AG04450 (cell line): ENCODE measurements at regions not wholly inside any gene's neighbourhood (a gene's known extent, or its start where the extent isn't known, plus 50 kb on each side); places are given as distances from the start of the nearest gene placed in this dataset.
"Not testable (repeated sequence)": the region's sequence is repeated elsewhere in the genome, so short reads cannot be mapped to it uniquely, and the experiment has no call there.

Source experiments
- CTCF ChIA-PET: fragments of 300-600, 350-600 bp; formaldehyde crosslinking; extraction: SDS; loops from one replicate; lab custom pipeline; 2022; ENCODE audit warnings: antibody characterized with exemption, inconsistent platforms; lab: Charles Lee
- POLR2A ChIA-PET: fragments of 350-600 bp; formaldehyde crosslinking; extraction: SDS; loops from one replicate; lab custom pipeline; 2021; ENCODE audit warnings: antibody characterized with exemption, inconsistent platforms; lab: Yijun Ruan, JAX
- DNase-seq: peaks from one replicate; pipeline ENCODE4 v3.0.0-alpha.2; 2011; ENCODE audit warnings: low read depth, low spot score
- H3K27ac ChIP-seq: one replicate; pipeline ENCODE4 v1.5.1; 2012; ENCODE audit warnings: low read depth, low read length, control low read depth
- H3K27me3 ChIP-seq: one replicate; pipeline ENCODE4 v1.6.0; 2012; ENCODE audit warnings: low read length; ENCODE audit not compliant: control insufficient read depth, insufficient read depth
- H3K4me3 ChIP-seq: 2 replicates; pipeline ENCODE4 v1.5.1; 2011; ENCODE audit warnings: mild to moderate bottlenecking, low read depth, low read length, control low read depth
- H3K9me3 ChIP-seq: 2 replicates; pipeline ENCODE4 v1.5.1; 2012; ENCODE audit warnings: low read length; ENCODE audit not compliant: control insufficient read depth, insufficient read depth

DNA sequence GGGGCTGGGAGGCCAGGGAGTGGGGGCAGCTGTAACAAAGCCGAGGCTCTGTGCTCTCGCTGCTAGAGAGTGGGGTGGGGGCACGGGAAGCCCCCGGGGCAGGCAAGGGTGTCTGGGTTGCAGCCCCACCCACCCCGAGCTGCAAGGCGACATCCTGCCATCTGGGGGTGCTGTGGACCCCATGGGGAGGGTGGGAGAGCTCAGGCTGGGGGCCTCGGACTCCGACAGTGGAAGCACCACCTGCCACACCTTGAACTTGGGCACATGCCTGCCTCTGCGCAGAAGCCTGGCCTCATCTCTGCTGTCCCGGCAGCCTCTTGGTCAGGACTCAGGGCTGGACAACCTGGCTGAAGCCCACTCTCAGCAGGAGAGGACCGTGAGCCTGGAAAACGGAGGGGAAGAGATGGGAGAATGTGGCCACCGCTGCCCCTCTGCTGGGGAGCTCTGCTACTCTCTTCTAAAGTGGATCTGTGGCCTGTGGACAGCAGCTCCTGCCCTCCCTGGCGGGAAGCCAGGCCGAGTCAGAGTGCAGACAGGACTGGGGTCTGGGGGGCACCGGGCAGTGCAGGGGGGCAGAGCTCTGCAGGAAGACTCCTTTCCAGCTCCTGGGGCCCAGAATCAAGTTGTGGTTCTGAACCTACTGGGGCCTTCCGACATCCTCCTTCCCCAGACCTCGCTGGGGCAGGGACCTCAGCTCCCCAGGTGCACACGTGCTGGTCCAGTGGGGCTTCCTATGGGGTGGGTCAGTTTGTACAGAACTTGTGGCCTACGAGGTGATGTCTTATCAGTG lies 207.2 kb downstream of the BANP start:
- DNase-seq, POLR2A ChIA-PET, H3K27me3 ChIP-seq, H3K9me3 ChIP-seq, CTCF ChIA-PET, H3K27ac ChIP-seq, H3K4me3 ChIP-seq: not testable (repeated sequence)

DNA sequence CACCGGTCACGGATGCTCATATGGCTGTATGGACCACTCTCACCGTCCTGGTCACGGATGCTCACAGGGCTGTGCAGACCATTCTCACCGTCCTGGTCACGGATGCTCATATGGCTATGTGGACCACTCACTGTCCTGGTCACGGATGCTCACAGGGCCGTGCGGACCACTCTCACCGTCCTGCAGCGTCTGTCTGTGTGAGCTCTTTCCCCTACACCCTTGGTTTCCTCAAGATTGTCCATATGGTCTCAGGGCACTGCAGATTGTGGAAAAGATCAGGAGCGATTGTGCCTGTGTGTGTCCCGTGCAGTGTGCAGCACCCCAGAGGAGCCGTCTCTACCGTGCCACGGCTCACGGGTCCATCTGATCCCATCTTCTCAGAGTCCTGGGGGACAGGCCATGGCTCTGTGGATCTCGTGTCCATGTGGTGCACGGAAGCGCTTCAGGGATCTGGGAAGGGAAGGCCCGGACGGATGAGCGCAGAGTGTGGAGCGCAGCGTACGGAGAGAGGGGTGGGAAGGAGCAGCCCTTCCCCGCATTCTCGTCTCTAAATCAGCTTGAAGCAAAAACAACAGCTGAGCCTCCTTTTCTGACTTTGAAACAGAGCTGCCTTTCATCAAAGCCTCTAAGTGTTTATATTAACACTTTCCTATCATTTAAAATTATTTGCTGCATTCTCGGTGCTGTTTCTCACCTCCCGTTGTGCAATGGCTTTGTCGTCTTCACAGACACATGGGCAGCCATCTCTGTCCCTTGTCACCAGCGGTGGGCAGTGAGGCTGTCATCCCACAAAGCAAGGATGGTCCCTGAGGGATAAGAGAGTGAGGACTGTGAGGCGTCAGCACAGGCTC lies 208.0 kb downstream of the BANP start:
- POLR2A ChIA-PET, H3K4me3 ChIP-seq, H3K27ac ChIP-seq, DNase-seq, H3K27me3 ChIP-seq, H3K9me3 ChIP-seq, CTCF ChIA-PET: not testable (repeated sequence)

DNA sequence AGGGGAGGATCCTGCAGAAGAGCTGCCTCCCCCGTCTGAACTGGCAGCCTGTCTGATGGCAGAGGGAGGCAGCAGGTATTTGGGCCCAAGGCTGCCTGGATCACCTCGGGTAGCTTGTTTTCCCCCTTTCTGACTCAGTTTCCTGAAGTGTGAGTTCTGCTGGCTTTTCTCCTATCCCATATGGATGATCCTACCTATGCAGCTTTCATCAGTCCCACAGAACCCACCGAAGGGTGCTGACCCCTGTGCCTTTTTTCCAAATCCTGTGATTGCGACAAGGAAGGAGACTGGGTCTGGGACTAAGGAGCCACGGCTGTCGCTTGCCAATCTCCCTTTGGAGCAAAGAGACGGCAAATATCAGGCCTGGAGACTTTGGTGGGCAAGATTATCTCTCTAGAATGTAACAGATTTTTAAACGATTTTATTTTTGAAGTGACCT lies 208.7 kb downstream of the BANP start:
- H3K27ac ChIP-seq, H3K27me3 ChIP-seq, H3K9me3 ChIP-seq, H3K4me3 ChIP-seq, CTCF ChIA-PET, POLR2A ChIA-PET, DNase-seq: not testable (repeated sequence)

DNA sequence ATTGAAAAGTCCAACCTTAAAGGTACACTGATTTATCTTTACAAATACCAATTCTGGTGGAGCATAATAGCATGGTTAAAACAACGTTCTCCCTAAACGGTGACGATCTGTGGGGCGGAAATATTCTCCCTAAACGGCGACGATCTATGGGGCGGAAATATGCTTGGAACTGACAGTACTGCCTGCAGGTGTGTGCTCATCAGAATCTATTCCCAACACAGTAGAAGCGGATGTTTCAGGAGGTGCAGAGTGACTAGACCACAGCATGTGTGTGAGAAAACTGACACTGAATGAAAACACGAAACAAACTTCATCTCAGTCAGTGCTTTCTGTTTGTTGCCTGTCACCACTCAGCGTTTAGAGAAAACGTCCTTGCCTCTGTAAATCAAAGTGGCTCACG lies 210.0 kb downstream of the BANP start:
- H3K27ac ChIP-seq: peak overlapping the region; percentile 47
- H3K9me3 ChIP-seq, H3K4me3 ChIP-seq, H3K27me3 ChIP-seq, DNase-seq, POLR2A ChIA-PET: not testable (repeated sequence)
- CTCF ChIA-PET: interaction anchor here (0.7 kb wide), 1 partner anchor 1334 kb away, joined by 3 read pairs; no protein-coding TSS in a partner anchor

DNA sequence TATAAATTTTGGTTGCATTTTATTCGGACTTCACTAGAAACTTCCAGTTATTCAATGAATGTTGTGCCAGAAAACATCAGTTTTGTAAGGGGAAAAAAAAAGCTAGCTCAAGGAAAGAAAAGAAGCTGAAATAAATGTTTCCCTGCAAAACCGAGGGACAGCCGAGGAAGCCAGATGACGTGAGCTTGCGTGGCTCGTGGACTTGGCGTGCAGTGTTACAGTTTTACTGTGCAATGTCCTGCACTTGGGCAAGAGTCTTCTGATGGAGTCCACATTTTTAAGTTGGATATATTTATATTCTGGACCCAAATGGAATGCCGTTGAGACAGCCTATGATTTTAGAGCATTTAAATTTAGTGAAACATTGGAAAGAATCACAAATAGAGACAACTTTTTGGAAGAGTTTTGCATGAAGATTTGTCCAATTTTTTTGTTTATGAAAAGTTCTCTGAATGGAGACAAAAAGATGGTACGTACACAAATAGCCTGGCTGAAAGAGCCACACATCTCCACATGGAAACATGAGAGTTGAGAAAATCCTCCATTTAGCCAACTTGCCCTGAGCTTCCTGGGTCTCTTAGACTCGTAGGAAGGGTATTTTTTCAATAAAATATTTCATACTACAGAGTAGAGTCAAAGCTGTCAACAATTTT lies 210.5 kb downstream of the BANP start:
- H3K27me3 ChIP-seq, CTCF ChIA-PET, H3K9me3 ChIP-seq, POLR2A ChIA-PET, H3K4me3 ChIP-seq: not testable (repeated sequence)
- DNase-seq: peak; percentile 23
- peak overlapping the region; percentile 47 for H3K27ac ChIP-seq

DNA sequence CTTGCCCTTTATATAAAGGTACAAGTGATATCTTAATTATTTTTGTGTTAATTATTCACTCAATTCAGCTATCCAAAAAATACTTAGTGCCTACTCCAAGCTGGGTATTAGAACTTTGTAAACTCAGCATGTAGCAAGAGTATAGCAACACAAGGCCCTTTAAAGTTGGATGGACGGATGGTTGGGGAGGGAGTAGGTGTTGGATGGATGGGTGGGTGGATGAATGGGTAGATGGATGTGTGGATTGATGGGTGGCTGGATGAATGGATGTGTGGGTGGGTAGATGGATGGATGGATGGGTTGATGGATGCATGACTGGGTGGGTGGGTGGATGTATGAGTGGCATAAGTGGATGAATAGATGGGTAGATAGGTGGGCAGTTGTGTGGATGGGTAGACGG lies 211.5 kb downstream of the BANP start:
- H3K9me3 ChIP-seq, H3K4me3 ChIP-seq, POLR2A ChIA-PET, CTCF ChIA-PET, H3K27ac ChIP-seq, DNase-seq, H3K27me3 ChIP-seq: not testable (repeated sequence)

DNA sequence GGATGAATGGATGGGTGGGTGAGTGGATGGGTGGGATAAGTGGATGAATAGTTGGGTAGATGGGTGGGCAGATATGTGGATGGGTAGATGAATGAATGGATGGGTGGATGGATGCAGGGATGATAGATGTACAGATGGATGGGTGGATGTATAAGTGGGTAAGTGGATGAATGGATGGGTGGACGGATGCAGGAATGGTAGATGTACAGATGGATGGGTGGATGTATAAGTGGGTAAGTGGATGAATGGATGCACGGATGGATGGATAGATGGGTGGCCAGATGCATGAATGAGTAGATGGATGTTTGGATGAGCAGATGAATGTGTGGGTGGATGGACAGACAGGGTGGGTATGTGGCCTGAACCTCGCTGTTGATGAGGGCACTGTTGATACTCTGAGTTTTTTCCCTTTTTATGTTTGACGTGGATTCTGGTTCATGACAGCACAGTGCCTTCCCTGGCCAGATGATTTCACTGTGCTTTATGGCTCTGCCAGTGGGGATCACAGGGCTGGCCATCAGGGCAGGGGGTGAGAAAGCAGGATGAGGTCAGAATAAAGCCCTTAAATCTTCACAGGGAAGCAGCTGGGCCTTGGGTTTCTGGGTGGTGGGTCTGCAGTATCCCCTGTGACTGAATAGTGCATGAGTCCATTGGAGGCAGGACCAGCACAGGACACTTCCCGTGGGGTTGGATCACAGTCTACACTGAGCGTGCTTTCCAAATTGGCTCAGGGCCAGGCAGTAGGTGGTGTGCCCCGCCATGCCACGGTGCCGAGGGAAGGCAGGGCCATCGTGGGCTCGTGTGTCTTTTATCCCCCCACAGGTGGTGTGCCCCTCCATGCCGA lies 213.2 kb downstream of the BANP start:
- H3K27ac ChIP-seq, H3K9me3 ChIP-seq, POLR2A ChIA-PET, DNase-seq, CTCF ChIA-PET, H3K27me3 ChIP-seq, H3K4me3 ChIP-seq: not testable (repeated sequence)

DNA sequence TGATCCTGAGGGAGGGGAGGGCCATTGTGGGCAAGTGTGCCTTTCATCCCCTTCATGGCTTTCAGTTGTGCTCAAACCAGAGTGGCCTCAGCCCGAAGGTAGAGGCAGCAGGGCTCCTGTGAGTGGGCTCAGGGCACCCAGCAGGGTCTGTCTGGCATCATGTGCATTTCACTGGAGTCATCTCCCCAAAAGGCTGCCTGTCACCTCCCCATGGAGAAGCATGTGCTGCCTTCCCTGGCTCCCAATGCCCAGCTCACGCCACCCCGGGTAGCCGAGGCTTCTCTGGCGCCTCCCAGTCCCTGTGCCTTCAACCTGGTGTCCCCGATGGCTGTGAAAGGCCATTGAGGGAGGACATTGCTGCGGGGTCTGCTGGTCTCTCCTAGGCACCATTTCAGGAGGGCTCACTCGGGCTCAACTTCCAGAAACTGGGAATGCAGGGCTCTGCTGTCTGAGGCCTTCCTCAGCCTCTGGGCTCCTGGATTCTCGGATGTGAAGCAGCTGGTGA lies 213.9 kb downstream of the BANP start:
- H3K27me3 ChIP-seq, H3K9me3 ChIP-seq, DNase-seq, POLR2A ChIA-PET, H3K4me3 ChIP-seq, CTCF ChIA-PET, H3K27ac ChIP-seq: not testable (repeated sequence)

DNA sequence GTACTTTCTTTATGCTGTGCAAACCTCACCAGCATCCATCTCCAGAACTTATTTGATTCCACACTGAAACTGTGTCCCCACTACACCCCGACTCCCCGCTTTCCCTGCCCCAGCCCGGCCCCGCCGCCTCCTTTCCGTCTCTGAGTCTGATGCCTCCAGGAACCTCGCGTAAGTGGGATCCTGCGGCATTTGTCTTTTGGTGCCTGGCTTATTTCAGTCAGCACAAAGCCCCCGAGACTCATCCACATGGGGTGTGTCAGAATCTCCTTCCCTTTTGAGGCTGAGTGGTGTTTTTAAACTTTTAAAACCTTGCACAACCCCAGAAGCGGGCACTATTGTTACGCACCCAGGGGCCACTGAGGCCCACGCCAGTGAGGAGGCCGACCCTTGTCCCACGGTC lies 214.4 kb downstream of the BANP start:
- CTCF ChIA-PET, H3K4me3 ChIP-seq: not testable (repeated sequence)

DNA sequence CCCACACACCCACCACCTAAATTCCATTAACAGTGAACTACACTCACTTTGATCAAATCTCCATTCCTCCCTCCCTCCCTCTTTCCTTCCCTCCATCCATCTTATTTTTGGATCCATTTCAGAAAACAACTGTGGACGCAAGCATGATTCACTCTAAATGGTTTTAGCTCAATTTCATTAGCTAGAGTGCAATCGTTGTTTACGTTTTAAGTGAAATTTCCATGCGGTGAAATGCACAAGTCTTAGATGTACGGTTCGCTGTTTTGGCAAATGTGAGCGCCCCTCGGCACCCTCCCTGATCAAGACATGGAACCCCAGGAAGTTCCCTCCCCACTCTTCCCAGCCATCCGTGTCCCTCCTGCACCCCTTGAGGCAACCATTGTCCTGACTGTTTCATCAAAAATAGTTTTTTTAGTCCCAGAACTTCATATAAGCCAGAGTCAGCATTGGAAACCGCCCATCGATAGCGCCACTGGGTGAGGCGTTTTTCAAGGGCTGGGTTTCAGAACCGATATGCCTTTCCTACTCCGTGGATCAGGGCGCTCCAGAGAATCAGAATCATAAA lies 215.1 kb downstream of the BANP start:
- peak overlapping the region; percentile 40; the same call in 1 of the 2 replicates for H3K4me3 ChIP-seq
- DNase-seq: peak; percentile 6
- CTCF ChIA-PET, POLR2A ChIA-PET, H3K9me3 ChIP-seq, H3K27me3 ChIP-seq: not testable (repeated sequence)
- peak overlapping the region; percentile 82 for H3K27ac ChIP-seq

More for the DNA sequence above, 214.4 kb downstream of the BANP start:
- H3K27me3 ChIP-seq, H3K9me3 ChIP-seq, POLR2A ChIA-PET, DNase-seq: not testable (repeated sequence)
- peak overlapping the region; percentile 52 for H3K27ac ChIP-seq
